Neural progenitor cell (in vitro differentiated cells): ENCODE measurements at regions not wholly inside any gene's neighbourhood (a gene's known extent, or its start where the extent isn't known, plus 50 kb on each side); places are given as distances from the start of the nearest gene placed in this dataset.

Experiments
- CTCF ChIP-seq: fragments of 200-600 bp; sonication (generic); IDR thresholded peaks from 2 replicates; pipeline ENCODE4 v1.5.1; 2017; ENCODE audit warnings: antibody characterized with exemption, mild to moderate bottlenecking
- EZH2 ChIP-seq: fragments of 200-600 bp; sonication (generic); IDR thresholded peaks from 2 replicates; pipeline ENCODE4 v1.6.1; 2017; ENCODE audit warnings: antibody characterized with exemption, mild to moderate bottlenecking, moderate library complexity
- EZH2phosphoT487 ChIP-seq: fragments of 200-600 bp; sonication (generic); IDR thresholded peaks from 2 replicates; pipeline ENCODE4 v1.6.1; 2017; ENCODE audit warnings: antibody characterized with exemption

DNA sequence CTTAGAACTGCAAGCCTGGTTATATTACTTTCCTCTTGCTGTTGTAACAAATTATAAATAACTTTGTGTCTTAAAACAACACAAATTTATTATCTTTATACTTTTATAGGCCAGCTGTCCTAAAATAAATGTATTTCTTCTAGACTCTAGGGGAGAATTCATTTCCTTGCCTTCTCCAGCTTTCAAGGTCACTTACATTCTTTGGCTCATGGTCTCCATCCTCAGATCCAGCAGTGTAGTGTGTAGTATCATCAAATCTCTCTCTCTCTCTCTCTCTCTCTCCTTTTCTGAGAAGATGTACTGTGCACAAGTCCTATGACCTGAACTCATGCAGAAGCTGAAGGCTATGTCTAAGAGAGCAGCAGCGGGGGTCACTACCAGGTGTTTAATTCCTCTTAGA, 1510.6 kb downstream of the MRPL39 start:
- no peak for TF ChIP-seq EZH2
- TF ChIP-seq CTCF = no peak
- no peak for TF ChIP-seq EZH2phosphoT487
